ENCODE measurements at regions not wholly inside any gene's neighbourhood (a gene's known extent, or its start where the extent isn't known, plus 50 kb on each side); places are given as distances from the start of the nearest gene placed in this dataset.

DNA sequence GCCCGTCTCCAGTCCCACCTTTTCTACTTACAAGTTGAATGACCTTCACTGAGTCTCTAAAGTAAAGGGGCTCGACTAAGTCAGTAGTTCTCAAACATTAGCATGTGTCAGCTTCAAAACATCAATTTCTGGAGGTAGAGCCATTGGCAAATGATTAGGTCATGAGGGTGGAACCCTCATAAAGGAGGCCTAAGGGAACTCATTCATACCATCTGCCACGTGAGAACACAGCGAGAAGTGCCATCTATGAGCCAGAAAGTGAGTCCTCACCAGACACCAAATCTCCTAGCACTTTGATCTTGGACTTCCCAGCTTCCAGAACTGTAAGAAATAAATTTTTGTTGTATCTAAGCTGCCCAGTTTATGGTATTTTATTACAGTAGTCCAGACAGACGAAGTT, 129.8 kb downstream of the MEX3B start:
- 86% methylated on average over 5 of the region's 5 CpGs for WGBS

DNA sequence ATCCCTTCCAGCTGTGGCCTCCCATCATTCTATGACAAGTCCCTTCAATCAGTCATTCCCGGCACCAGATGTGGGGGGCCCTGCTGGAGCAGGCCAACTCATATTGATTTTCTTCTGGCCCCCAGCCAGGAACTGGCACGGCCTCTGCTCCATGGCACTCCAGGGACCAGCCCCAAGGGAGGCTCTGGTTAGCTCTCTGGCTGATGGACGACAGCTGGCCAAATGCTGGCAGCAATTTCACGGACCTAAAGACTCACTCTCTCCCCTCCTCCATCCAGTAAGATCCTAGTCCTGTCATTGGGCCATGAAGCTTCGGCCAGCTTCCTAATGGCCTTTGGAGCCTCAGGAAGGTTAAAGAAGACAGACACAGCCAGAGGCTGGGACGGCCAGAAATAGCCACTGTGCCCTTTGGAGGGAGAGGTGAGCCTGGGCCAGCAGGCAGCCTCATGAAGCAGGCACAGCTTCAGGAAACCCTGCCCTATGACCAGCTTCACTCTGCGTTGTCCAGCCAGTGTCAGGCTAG, 131.0 kb downstream of the MEX3B start:
- Histone ChIP-seq H3K27ac (ENCODE audit: low read depth, low read length) (no peak overlapping the region), H3K9ac (ENCODE audit: low read depth, low read length) (no peak overlapping the region), H3K27me3 (ENCODE audit: insufficient read depth, low read length) (no peaks in the 10 kb centered on the region), H3K36me3 (ENCODE audit: insufficient read depth, low read length) (peaks cover under 1% of the 10 kb centered on the region; the same call in 1 of the 2 replicates), H3K4me3 (ENCODE audit: low read length) (no peak overlapping the region), H3K4me1 (ENCODE audit: insufficient read depth, low read length) (peaks cover 17% of the 10 kb centered on the region), H3K9me3 (ENCODE audit: insufficient read depth, low read depth, low read length) (peaks cover 20% of the 10 kb centered on the region)
- WGBS: 86% methylated on average over 7 of the region's 7 CpGs

More for the DNA sequence above, 129.8 kb downstream of the MEX3B start:
- H3K4me3 ChIP-seq (ENCODE audit: low read length): no peak overlapping the region
- no peak overlapping the region for H3K27ac ChIP-seq (ENCODE audit: low read depth, low read length)
- no peaks in the 10 kb centered on the region for H3K27me3 ChIP-seq (ENCODE audit: insufficient read depth, low read length)
- peaks cover 13% of the 10 kb centered on the region for H3K4me1 ChIP-seq (ENCODE audit: insufficient read depth, low read length)
- peaks cover 5% of the 10 kb centered on the region; the same call in 1 of the 2 replicates for H3K36me3 ChIP-seq (ENCODE audit: insufficient read depth, low read length)
- peaks cover 31% of the 10 kb centered on the region for H3K9me3 ChIP-seq (ENCODE audit: insufficient read depth, low read depth, low read length)
- no peak overlapping the region for H3K9ac ChIP-seq (ENCODE audit: low read depth, low read length)

DNA sequence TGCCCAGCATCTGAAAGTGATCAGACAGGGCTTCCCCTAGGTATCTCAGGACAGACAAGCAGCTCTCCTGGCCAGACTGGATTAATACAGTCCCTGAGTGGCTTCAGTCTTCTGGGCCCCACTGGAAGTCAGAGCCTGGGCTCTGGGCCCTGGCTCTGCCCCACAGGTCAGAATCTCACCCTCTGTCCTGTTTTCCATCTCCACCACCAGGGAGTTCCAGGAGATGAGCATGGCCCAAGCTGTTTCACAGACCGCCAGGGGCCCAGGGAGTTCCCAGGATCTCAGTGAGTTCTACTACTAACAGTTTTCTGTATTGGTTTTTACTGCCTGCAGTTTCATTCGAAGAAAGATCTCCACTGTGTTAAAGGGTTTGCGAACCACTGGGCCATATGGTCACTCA, 131.5 kb downstream of the MEX3B start:
- peaks cover 15% of the 10 kb centered on the region for H3K9me3 ChIP-seq (ENCODE audit: insufficient read depth, low read depth, low read length)
- no peak overlapping the region for H3K27ac ChIP-seq (ENCODE audit: low read depth, low read length)
- H3K27me3 ChIP-seq (ENCODE audit: insufficient read depth, low read length): no peaks in the 10 kb centered on the region
- WGBS: 96% methylated on average over 3 of the region's 3 CpGs
- H3K9ac ChIP-seq (ENCODE audit: low read depth, low read length): no peak overlapping the region
- no peak overlapping the region for H3K4me3 ChIP-seq (ENCODE audit: low read length)
- H3K36me3 ChIP-seq (ENCODE audit: insufficient read depth, low read length): no peaks in the 10 kb centered on the region
- peaks cover 22% of the 10 kb centered on the region for H3K4me1 ChIP-seq (ENCODE audit: insufficient read depth, low read length)

DNA sequence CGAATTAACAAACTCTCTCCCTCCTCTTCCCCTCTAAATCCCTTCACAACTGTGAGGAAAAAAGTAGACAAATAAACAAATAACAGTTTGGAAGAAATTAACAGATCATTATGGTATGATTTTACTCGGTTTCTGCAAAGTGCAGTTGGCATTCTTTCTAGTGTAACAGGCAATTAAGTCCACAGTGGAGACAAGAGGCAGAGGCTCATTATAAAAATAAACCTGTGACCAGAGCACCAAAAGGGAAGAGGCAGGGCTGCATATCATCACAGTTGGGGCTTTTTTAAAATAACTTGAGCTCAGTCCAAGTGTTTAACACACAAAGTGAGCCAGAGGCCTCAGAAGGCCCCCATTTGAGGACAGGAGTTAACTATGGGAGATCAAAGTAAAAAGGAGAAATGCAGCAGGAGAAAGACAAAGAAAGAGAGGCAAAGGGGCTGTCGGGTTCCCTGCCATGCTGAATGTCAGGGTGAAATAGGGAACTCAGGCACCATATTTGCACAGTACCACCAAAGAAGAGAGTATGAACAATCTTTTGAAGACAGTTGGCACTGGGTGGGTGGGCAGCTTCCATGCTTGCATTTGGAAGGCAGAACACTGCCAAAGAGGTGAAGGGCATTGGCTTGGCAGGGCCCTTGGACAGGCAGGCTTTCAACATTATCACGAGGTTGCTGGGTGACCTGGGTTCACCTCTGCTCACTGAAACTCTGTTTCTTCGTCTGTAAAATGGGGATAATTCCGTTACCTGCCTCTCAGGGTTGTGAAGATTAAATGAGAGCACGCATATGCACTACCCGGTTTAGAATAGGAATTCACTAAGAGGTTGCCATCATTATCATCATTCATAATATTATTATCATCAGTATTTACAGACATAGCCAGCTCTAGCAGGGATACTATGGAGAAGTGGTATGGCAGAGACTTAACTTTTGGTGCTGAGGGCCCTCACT, 134.5 kb downstream of the MEX3B start:
- H3K27ac ChIP-seq (ENCODE audit: low read depth, low read length): no peak overlapping the region
- WGBS: 84% methylated on average over 6 of the region's 8 CpGs
- no peaks in the 10 kb centered on the region for H3K9me3 ChIP-seq (ENCODE audit: insufficient read depth, low read depth, low read length)
- no peak overlapping the region for H3K4me3 ChIP-seq (ENCODE audit: low read length)
- no peaks in the 10 kb centered on the region for H3K27me3 ChIP-seq (ENCODE audit: insufficient read depth, low read length)
- no peak overlapping the region for H3K9ac ChIP-seq (ENCODE audit: low read depth, low read length)
- no peaks in the 10 kb centered on the region for H3K36me3 ChIP-seq (ENCODE audit: insufficient read depth, low read length)
- H3K4me1 ChIP-seq (ENCODE audit: insufficient read depth, low read length): peaks cover 24% of the 10 kb centered on the region

DNA sequence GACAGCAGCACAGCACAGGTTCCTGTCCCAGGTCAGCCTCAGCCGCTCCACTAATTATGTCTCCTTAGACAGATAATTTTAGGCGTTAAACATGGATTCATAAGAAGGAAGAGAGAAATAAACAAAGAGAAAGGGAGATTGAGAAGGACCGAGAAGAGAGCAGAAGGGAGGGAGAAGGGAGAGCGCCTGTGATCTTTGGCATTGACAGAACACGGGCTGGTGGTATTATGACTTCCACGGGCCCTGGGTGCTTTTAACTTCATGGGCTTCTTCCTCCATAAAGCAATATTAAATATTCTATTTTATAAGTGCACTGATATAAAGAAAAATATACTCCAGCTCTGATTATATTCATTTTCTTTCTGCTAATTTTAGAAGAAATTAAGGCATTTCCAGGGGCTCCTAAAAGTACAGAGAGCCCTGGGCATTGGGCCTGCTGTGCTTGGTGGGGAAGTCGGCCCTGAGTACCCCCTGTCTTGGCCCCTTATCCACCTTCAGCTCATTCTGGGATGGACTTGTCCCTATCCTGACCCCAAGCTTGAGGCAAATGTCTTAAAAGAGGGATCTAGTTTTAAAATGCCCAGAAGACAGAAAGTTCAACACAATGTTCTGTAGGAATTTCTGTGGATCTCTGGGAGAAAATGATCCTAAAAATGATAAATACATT, 135.3 kb downstream of the MEX3B start:
- no peaks in the 10 kb centered on the region for H3K9me3 ChIP-seq (ENCODE audit: insufficient read depth, low read depth, low read length)
- peaks cover 24% of the 10 kb centered on the region for H3K4me1 ChIP-seq (ENCODE audit: insufficient read depth, low read length)
- no peak overlapping the region for H3K27ac ChIP-seq (ENCODE audit: low read depth, low read length)
- no peaks in the 10 kb centered on the region for H3K27me3 ChIP-seq (ENCODE audit: insufficient read depth, low read length)
- no peaks in the 10 kb centered on the region for H3K36me3 ChIP-seq (ENCODE audit: insufficient read depth, low read length)
- 88% methylated on average over 5 of the region's 7 CpGs for WGBS
- H3K4me3 ChIP-seq (ENCODE audit: low read length): no peak overlapping the region
- H3K9ac ChIP-seq (ENCODE audit: low read depth, low read length): no peak overlapping the region

DNA sequence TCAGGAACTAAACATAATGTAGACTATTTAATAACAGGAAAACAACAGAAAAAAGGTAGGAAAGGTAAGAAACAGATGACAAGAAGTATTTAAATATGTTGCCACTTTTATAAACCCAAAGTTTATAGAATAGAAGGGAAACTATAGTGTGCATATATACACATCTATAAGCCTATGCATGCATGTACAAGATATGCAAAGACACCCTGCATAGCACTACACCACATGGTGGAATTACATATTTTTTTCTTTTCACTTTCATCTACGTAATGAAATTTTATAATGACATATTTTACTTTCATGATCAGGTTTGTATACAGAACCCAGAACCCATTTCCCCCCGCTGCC, 136.8 kb downstream of the MEX3B start:
- Histone ChIP-seq H3K9me3 (ENCODE audit: insufficient read depth, low read depth, low read length) (no peaks in the 10 kb centered on the region), H3K4me3 (ENCODE audit: low read length) (no peak overlapping the region), H3K27ac (ENCODE audit: low read depth, low read length) (no peak overlapping the region), H3K4me1 (ENCODE audit: insufficient read depth, low read length) (peaks cover 24% of the 10 kb centered on the region), H3K27me3 (ENCODE audit: insufficient read depth, low read length) (no peaks in the 10 kb centered on the region), H3K9ac (ENCODE audit: low read depth, low read length) (no peak overlapping the region), H3K36me3 (ENCODE audit: insufficient read depth, low read length) (no peaks in the 10 kb centered on the region)
- WGBS: 94% methylated on average over 1 of the region's 2 CpGs

DNA sequence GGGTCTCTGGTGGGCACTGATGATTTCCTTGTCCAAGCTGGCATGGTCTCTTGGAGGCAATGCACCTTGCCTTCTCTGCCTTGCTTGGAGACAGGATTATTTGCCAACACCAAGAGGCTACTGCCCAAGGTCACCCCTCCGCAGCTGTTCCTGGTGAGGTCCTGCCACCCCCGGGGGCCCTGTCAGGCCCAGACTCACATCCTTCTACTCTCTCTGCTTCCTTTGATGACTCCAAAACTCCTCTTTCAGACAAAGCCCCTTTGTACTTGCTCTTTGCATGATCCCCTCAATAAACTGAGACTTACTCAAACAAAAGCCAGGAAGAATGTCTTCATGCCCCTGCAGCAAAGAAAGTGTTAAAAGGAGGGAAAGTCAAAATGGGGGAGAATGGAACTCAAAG, 137.7 kb downstream of the MEX3B start:
- Histone ChIP-seq H3K36me3 (ENCODE audit: insufficient read depth, low read length) (no peaks in the 10 kb centered on the region), H3K9ac (ENCODE audit: low read depth, low read length) (no peak overlapping the region), H3K4me1 (ENCODE audit: insufficient read depth, low read length) (peaks cover 24% of the 10 kb centered on the region), H3K27ac (ENCODE audit: low read depth, low read length) (no peak overlapping the region), H3K4me3 (ENCODE audit: low read length) (no peak overlapping the region), H3K9me3 (ENCODE audit: insufficient read depth, low read depth, low read length) (no peaks in the 10 kb centered on the region), H3K27me3 (ENCODE audit: insufficient read depth, low read length) (no peaks in the 10 kb centered on the region)
- WGBS: 65% methylated on average over 2 of the region's 2 CpGs

DNA sequence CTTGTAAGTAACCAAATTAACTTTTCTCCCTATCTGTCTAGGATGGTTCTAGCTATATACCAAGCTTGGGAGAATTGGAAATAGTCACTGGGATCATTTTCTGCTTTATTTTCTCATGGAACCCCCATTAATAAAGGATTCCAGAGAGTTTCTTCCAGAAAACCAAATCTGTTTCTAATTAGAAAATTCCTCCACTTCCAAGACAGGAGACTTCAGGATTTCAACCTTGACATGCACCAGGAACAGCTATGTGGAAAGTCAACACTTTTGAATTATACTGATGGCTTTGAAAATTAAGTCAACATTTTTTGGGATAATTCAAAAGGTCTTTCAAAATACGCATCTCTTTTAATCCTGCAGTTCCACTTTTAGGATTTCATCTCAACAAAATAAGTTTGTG, 138.3 kb downstream of the MEX3B start:
- H3K9me3 ChIP-seq (ENCODE audit: insufficient read depth, low read depth, low read length): no peaks in the 10 kb centered on the region
- H3K4me3 ChIP-seq (ENCODE audit: low read length): no peak overlapping the region
- H3K9ac ChIP-seq (ENCODE audit: low read depth, low read length): no peak overlapping the region
- H3K4me1 ChIP-seq (ENCODE audit: insufficient read depth, low read length): peaks cover 24% of the 10 kb centered on the region
- WGBS: no CpG with 5 or more reads among the region's 1 CpG
- no peaks in the 10 kb centered on the region for H3K36me3 ChIP-seq (ENCODE audit: insufficient read depth, low read length)
- no peaks in the 10 kb centered on the region for H3K27me3 ChIP-seq (ENCODE audit: insufficient read depth, low read length)
- H3K27ac ChIP-seq (ENCODE audit: low read depth, low read length): no peak overlapping the region

DNA sequence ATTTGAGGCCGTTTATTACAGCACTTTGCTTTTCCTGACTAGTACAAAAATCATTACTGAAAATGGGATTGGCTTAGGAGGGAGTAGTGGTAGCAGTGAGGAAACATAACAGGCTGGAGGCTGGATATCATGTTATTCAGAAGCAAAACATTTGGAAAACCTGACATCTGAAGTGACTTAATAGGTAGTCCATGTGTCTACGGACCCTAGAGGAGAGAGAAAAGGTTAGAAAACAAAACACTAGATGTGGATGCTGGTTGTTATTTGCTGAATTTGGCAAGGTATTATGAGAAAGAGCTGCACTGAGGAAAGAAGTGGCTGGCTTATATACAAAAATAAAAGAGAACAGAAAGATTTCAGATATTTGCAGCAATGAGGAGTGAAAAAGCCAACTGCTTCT, 139.9 kb downstream of the MEX3B start:
- no peaks in the 10 kb centered on the region for H3K36me3 ChIP-seq (ENCODE audit: insufficient read depth, low read length)
- no peak overlapping the region for H3K4me3 ChIP-seq (ENCODE audit: low read length)
- peaks cover 10% of the 10 kb centered on the region; the same call in 1 of the 2 replicates for H3K4me1 ChIP-seq (ENCODE audit: insufficient read depth, low read length)
- H3K9ac ChIP-seq (ENCODE audit: low read depth, low read length): no peak overlapping the region
- H3K27ac ChIP-seq (ENCODE audit: low read depth, low read length): no peak overlapping the region
- H3K27me3 ChIP-seq (ENCODE audit: insufficient read depth, low read length): no peaks in the 10 kb centered on the region
- no peaks in the 10 kb centered on the region for H3K9me3 ChIP-seq (ENCODE audit: insufficient read depth, low read depth, low read length)
- WGBS: 92% methylated on average over 2 of the region's 2 CpGs

DNA sequence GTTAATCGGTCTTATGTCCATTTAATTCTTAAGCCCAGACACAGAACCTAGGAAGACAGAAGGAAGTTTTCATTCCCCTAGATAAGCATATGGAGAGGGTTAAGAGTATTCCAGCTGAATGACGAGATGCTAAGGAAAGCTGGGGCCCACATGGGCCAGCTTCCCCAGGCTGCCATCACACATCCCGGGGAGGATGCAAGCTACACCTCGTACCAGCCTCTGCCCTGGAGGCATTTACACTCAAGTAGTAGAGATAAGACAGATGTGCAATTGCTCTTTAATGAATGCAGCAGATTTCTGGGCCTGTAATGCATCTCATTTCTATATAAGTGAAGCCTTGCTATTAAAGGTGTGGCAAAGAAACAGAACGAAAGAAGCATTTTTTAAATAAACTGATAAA, 144.5 kb downstream of the MEX3B start:
- H3K9me3 ChIP-seq (ENCODE audit: insufficient read depth, low read depth, low read length): no peaks in the 10 kb centered on the region
- H3K9ac ChIP-seq (ENCODE audit: low read depth, low read length): no peak overlapping the region
- no peaks in the 10 kb centered on the region for H3K36me3 ChIP-seq (ENCODE audit: insufficient read depth, low read length)
- 0 out of 2 replicates have a peak, but pooled peaks cover 4% of the 10 kb centered on the region for H3K4me1 ChIP-seq (ENCODE audit: insufficient read depth, low read length)
- 74% methylated on average over 5 of the region's 5 CpGs for WGBS
- H3K4me3 ChIP-seq (ENCODE audit: low read length): no peak overlapping the region
- no peaks in the 10 kb centered on the region for H3K27me3 ChIP-seq (ENCODE audit: insufficient read depth, low read length)
- H3K27ac ChIP-seq (ENCODE audit: low read depth, low read length): no peak overlapping the region

DNA sequence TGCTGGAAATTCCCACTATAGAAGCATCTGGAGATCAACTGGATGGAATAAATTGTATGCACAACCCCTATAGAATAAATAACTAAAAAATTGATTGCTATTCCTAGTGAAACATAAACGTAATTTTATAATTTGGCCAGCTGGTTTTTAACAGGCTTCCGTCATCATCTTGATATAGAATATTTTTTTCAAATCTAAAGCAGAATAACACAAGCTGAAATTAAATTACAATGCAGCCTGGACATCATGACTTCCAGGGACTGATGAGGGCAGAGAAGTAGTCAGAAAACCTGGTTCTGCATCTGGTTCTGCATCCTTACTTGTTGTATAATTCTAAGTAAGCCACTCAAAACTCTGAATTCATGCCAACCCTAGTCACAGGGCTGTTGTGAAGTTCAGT, 146.1 kb downstream of the MEX3B start:
- Histone ChIP-seq H3K36me3 (ENCODE audit: insufficient read depth, low read length) (no peaks in the 10 kb centered on the region), H3K27ac (ENCODE audit: low read depth, low read length) (no peak overlapping the region), H3K27me3 (ENCODE audit: insufficient read depth, low read length) (no peaks in the 10 kb centered on the region), H3K9ac (ENCODE audit: low read depth, low read length) (no peak overlapping the region), H3K9me3 (ENCODE audit: insufficient read depth, low read depth, low read length) (no peaks in the 10 kb centered on the region), H3K4me3 (ENCODE audit: low read length) (no peak overlapping the region), H3K4me1 (ENCODE audit: insufficient read depth, low read length) (0 out of 2 replicates have a peak, but pooled peaks cover 4% of the 10 kb centered on the region)
- WGBS: no CpG with 5 or more reads among the region's 2 CpGs
